GM19328 (cell line): ENCODE measurements at regions not wholly inside any gene's neighbourhood (a gene's known extent, or its start where the extent isn't known, plus 50 kb on each side); places are given as distances from the start of the nearest gene placed in this dataset.

Source experiments
- ATAC-seq: cut with Tn5 transposase; IDR thresholded peaks from one replicate; pipeline ENCODE4 v1.9.1; 2021; ENCODE audit warnings: mild to moderate bottlenecking, moderate library complexity; ENCODE audit not compliant: unreplicated experiment

- ATAC-seq: no peak
These were observed 736.9 kb downstream of the TLE1 start for GRCh38 chr9:80952363-80952922.

GRCh38 chr9:80951675-80952074 lies 737.7 kb downstream of the TLE1 start:
- no peak for ATAC-seq

GRCh38 chr9:80948876-80949275 lies 740.5 kb downstream of the TLE1 start:
- ATAC-seq: no peak

- ATAC-seq: no peak
These were observed 741.3 kb downstream of the TLE1 start for GRCh38 chr9:80948066-80948465.

- no peak for ATAC-seq
These were observed 742.7 kb downstream of the TLE1 start for GRCh38 chr9:80946496-80947170.

GRCh38 chr9:80945436-80945835 lies 743.9 kb downstream of the TLE1 start:
- no peak for ATAC-seq

- ATAC-seq: no peak
These were observed 751.7 kb downstream of the TLE1 start for GRCh38 chr9:80937645-80938044.

- no peak for ATAC-seq
These were observed 755.3 kb downstream of the TLE1 start for GRCh38 chr9:80934095-80934494.

GRCh38 chr9:80932947-80933780 lies 756.2 kb downstream of the TLE1 start:
- no peak for ATAC-seq

- no peak for ATAC-seq
These were observed 757.2 kb downstream of the TLE1 start for GRCh38 chr9:80932181-80932580.

- no peak for ATAC-seq
These were observed 758.2 kb downstream of the TLE1 start for GRCh38 chr9:80931163-80931562.

- ATAC-seq: no peak
These were observed 760.6 kb downstream of the TLE1 start for GRCh38 chr9:80928697-80929096.

- no peak for ATAC-seq
These were observed 762.7 kb downstream of the TLE1 start for GRCh38 chr9:80926611-80927010.

GRCh38 chr9:80922544-80922943 lies 766.8 kb downstream of the TLE1 start:
- no peak for ATAC-seq

- no peak for ATAC-seq
These were observed 782.6 kb downstream of the TLE1 start for GRCh38 chr9:80906728-80907127.

- ATAC-seq: no peak
These were observed 790.1 kb downstream of the TLE1 start for GRCh38 chr9:80899208-80899607.

- ATAC-seq: no peak
These were observed 796.2 kb downstream of the TLE1 start for GRCh38 chr9:80893190-80893589.

- no peak for ATAC-seq
These were observed 796.6 kb downstream of the TLE1 start for GRCh38 chr9:80892703-80893102.

GRCh38 chr9:80890124-80890523 lies 799.2 kb downstream of the TLE1 start:
- ATAC-seq: no peak

GRCh38 chr9:80885894-80886293 lies 803.5 kb downstream of the TLE1 start:
- no peak for ATAC-seq

GRCh38 chr9:80883826-80884579 lies 805.3 kb downstream of the TLE1 start:
- no peak for ATAC-seq
